ENCODE measurements at regions not wholly inside any gene's neighbourhood (a gene's known extent, or its start where the extent isn't known, plus 50 kb on each side); places are given as distances from the start of the nearest gene placed in this dataset.

DNA sequence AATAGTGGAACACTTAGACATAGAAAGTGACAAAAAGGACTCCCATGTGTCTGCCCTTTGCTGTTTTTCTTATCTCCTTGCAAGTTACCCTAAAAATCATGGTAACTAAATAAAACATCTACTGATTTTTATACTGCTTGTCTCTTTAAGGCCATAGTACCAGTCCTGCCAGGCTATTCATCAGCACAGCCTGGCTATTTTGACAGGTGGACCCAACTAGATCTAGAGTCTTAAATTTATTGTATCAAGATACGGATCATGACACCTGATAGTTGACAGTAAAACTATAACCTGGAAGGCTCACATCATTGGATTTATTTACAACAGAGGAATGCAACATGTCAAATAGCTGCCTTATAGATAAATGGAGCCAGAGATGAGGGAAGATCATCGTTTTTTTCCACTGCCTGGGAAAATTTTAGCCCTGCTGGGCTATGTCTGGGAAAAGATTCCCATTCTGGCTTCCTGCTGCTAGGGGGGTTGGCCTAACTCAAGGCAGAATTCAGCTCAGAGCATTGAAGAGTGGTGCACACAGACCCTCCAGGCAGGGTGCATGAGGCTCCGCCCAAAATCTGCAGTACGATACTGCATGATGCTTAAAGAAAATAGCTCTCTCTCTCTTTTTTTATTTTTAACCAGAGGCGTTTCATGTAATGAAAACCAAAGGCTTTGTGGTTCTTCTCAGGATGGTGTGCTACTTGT is 292.0 kb upstream of the FZD8 start:
- BruUV-seq (replicated peaks): no TSS peak
- TF ChIP-seq, protein P1, sequence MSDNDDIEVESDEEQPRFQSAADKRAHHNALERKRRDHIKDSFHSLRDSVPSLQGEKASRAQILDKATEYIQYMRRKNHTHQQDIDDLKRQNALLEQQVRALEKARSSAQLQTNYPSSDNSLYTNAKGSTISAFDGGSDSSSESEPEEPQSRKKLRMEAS (IDR thresholded peaks at IDR 0.05; ENCODE audit: insufficient read depth, insufficient read length): no peak
- TF ChIP-seq POLR2AphosphoS5 (IDR thresholded peaks at IDR 0.05; ENCODE audit: insufficient read depth, low read depth, low read length) (no peak), FOS (IDR thresholded peaks at IDR 0.05; ENCODE audit: borderline replicate concordance, insufficient read depth, low read length) (no peak), EZH2 (IDR thresholded peaks at IDR 0.05; ENCODE audit: borderline replicate concordance, low read depth, low read length, severe bottlenecking) (no peak), GATA2 (IDR thresholded peaks at IDR 0.05; ENCODE audit: insufficient read depth, insufficient read length, low read depth, low read length) (no peak), POLR2A (IDR thresholded peaks at IDR 0.05; ENCODE audit: low read depth, low read length) (no peak), JUN (IDR thresholded peaks at IDR 0.05; ENCODE audit: borderline replicate concordance, insufficient read depth, insufficient read length, low read depth) (no peak), MYC (IDR thresholded peaks at IDR 0.05; ENCODE audit: low read depth, low read length) (no peak)
- TF ChIP-seq, protein P2, sequence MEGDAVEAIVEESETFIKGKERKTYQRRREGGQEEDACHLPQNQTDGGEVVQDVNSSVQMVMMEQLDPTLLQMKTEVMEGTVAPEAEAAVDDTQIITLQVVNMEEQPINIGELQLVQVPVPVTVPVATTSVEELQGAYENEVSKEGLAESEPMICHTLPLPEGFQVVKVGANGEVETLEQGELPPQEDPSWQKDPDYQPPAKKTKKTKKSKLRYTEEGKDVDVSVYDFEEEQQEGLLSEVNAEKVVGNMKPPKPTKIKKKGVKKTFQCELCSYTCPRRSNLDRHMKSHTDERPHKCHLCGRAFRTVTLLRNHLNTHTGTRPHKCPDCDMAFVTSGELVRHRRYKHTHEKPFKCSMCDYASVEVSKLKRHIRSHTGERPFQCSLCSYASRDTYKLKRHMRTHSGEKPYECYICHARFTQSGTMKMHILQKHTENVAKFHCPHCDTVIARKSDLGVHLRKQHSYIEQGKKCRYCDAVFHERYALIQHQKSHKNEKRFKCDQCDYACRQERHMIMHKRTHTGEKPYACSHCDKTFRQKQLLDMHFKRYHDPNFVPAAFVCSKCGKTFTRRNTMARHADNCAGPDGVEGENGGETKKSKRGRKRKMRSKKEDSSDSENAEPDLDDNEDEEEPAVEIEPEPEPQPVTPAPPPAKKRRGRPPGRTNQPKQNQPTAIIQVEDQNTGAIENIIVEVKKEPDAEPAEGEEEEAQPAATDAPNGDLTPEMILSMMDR (IDR thresholded peaks at IDR 0.05; ENCODE audit: extremely low read depth in 1 of 2, insufficient read depth in 1 of 2, low read depth in 1 of 2, low read length in 2 of 2): no peak
- dilution Hi-C loops (cut with MboI; ENCODE audit: extremely low pct_ligation_motif_present, low sequenced_read_pairs): no loop called here

More for the DNA sequence above, 292.0 kb upstream of the FZD8 start:
- H3K4me1 ChIP-seq (ENCODE audit: control insufficient read depth, extremely low read depth, insufficient read depth, low read length): no peaks in the 10 kb centered on the region
- H3K9ac ChIP-seq (replicated peaks; ENCODE audit: extremely low read depth, insufficient read depth, low read length): no peak overlapping the region
- H3K9me3 ChIP-seq (replicated peaks; ENCODE audit: control insufficient read depth, insufficient read depth, low read length): no peaks in the 10 kb centered on the region
- no peaks in the 10 kb centered on the region for H3K36me3 ChIP-seq (ENCODE audit: control insufficient read depth in 2 of 2, extremely low read depth in 1 of 2, insufficient read depth in 2 of 2, low read length in 2 of 2)
- ChIA-PET CTCF (no interaction called here), POLR2A (no interaction called here)
- no peaks in the 10 kb centered on the region for H3K9me1 ChIP-seq (replicated peaks; ENCODE audit: control insufficient read depth, extremely low read depth, insufficient read depth, low read length)
- H4K20me1 ChIP-seq (replicated peaks; ENCODE audit: control insufficient read depth, extremely low read depth, insufficient read depth, low read length): no peaks in the 10 kb centered on the region
- DNase-seq (ENCODE audit: low read depth, low spot score) (no peak), FAIRE-seq (no peak)
- H3K79me2 ChIP-seq (ENCODE audit: control insufficient read depth, insufficient read depth, low read length): no peaks in the 10 kb centered on the region
- H3K4me2 ChIP-seq (ENCODE audit: insufficient read depth, low read length): no peak overlapping the region
- no peak overlapping the region for H2AFZ ChIP-seq (ENCODE audit: low read depth, low read length)
- H3K4me3 ChIP-seq (replicated peaks in 1 of 3; ENCODE audit: insufficient read depth in 1 of 3, low read depth in 1 of 3, low read length in 3 of 3): no peak overlapping the region
- intact Hi-C loops (cut with micrococcal nuclease): no loop called here
- peaks cover 0 to 6% of the 10 kb centered on the region in 2 experiments for H3K27me3 ChIP-seq (ENCODE audit: control insufficient read depth in 2 of 2, insufficient read depth in 2 of 2, low read length in 2 of 2)
- no peak overlapping the region for H3K27ac ChIP-seq (ENCODE audit: insufficient read depth, low read depth, low read length)

Measured in endothelial cell of umbilical vein (primary cell).